Left ventricle myocardium inferior (tissue), 1 donor: ENCODE measurements at regions not wholly inside any gene's neighbourhood (a gene's known extent, or its start where the extent isn't known, plus 50 kb on each side); places are given as distances from the start of the nearest gene placed in this dataset.

Experiments
- DNase-seq: peaks from one replicate; pipeline ENCODE4 v3.0.0-alpha.2; 2020
- H3K27ac ChIP-seq: fragments of 200-600 bp; replicated peaks from 2 replicates; pipeline ENCODE4 v1.8.0; 2021
- H3K27me3 ChIP-seq: fragments of 200-600 bp; 2 replicates; pipeline ENCODE4 v1.8.0; 2021; ENCODE audit warnings: low read depth
- H3K36me3 ChIP-seq: fragments of 200-600 bp; 2 replicates; pipeline ENCODE4 v1.8.0; 2021
- H3K4me1 ChIP-seq: fragments of 200-600 bp; 2 replicates; pipeline ENCODE4 v1.8.0; 2021
- H3K4me3 ChIP-seq: fragments of 200-600 bp; 2 replicates; pipeline ENCODE4 v1.8.0; 2021; ENCODE audit warnings: mild to moderate bottlenecking, moderate library complexity
- H3K9me3 ChIP-seq: fragments of 200-600 bp; replicated peaks from 2 replicates; pipeline ENCODE4 v1.8.0; 2021
- CTCF ChIP-seq: fragments of 200-600 bp; IDR thresholded peaks from 2 replicates; pipeline ENCODE4 v1.8.0; 2021; ENCODE audit warnings: antibody characterized with exemption, mild to moderate bottlenecking, borderline replicate concordance
- intact Hi-C: fragments of 100-400 bp; cut with micrococcal nuclease; formaldehyde crosslinking; loops from one replicate; pipeline ENCODE4 v1.11.0; 2022
- donor health status: DM: no; HTN: yes; CAD: no; lungs with severe emphysema.

- Histone ChIP-seq H3K36me3 (no peaks in the 10 kb centered on the region), H3K9me3 (no peaks in the 10 kb centered on the region), H3K4me3 (no peak overlapping the region), H3K4me1 (no peaks in the 10 kb centered on the region), H3K27me3 (peaks cover 96% of the 10 kb centered on the region), H3K27ac (no peak overlapping the region)
- TF ChIP-seq CTCF, result no peak
- intact Hi-C loops, result no loop called here
- no peak for DNase-seq
Observed at GRCh38 chr22:48210812-48211211, 1448.4 kb downstream of the TBC1D22A start.

GRCh38 chr22:48210198-48210580 is 1447.7 kb downstream of the TBC1D22A start:
- Histone ChIP-seq H3K9me3 (no peaks in the 10 kb centered on the region), H3K4me3 (no peak overlapping the region), H3K4me1 (no peaks in the 10 kb centered on the region), H3K27me3 (peaks cover 98% of the 10 kb centered on the region), H3K27ac (no peak overlapping the region), H3K36me3 (no peaks in the 10 kb centered on the region)
- intact Hi-C loops, result no loop called here
- TF ChIP-seq CTCF, result no peak
- DNase-seq, result no peak

- intact Hi-C loops, result no loop called here
- Histone ChIP-seq H3K4me3 (no peak overlapping the region), H3K9me3 (no peaks in the 10 kb centered on the region), H3K27me3 (peaks cover 95% of the 10 kb centered on the region), H3K27ac (no peak overlapping the region), H3K4me1 (no peaks in the 10 kb centered on the region), H3K36me3 (no peaks in the 10 kb centered on the region)
- DNase-seq, result no peak
- no peak for TF ChIP-seq CTCF
Observed at GRCh38 chr22:48209473-48210197, 1447.2 kb downstream of the TBC1D22A start.

GRCh38 chr22:48208894-48209293 is 1446.4 kb downstream of the TBC1D22A start:
- no peak overlapping the region for H3K27ac ChIP-seq
- no peaks in the 10 kb centered on the region for H3K36me3 ChIP-seq
- intact Hi-C loops, result no loop called here
- TF ChIP-seq CTCF, result no peak
- no peaks in the 10 kb centered on the region for H3K9me3 ChIP-seq
- DNase-seq, result no peak
- no peak overlapping the region for H3K4me3 ChIP-seq
- no peaks in the 10 kb centered on the region for H3K4me1 ChIP-seq
- H3K27me3 ChIP-seq, result peaks cover 87% of the 10 kb centered on the region

- Histone ChIP-seq H3K36me3 (no peaks in the 10 kb centered on the region), H3K27me3 (peaks cover 78% of the 10 kb centered on the region), H3K4me3 (no peak overlapping the region), H3K4me1 (no peaks in the 10 kb centered on the region), H3K27ac (no peak overlapping the region), H3K9me3 (no peaks in the 10 kb centered on the region)
- TF ChIP-seq CTCF, result no peak
- no peak for DNase-seq
- intact Hi-C loops, result no loop called here
Observed at GRCh38 chr22:48207919-48208535, 1445.6 kb downstream of the TBC1D22A start.
